ENCODE measurements at regions not wholly inside any gene's neighbourhood (a gene's known extent, or its start where the extent isn't known, plus 50 kb on each side); places are given as distances from the start of the nearest gene placed in this dataset.

- ATAC-seq: no peak
- TF ChIP-seq CSRNP3 (CRISPR knock-in tag; IDR thresholded peaks at IDR 0.05) (no peak), PATZ1 (CRISPR knock-in tag; IDR thresholded peaks at IDR 0.05; ENCODE audit: borderline replicate concordance) (no peak), CREB5 (CRISPR knock-in tag; IDR thresholded peaks at IDR 0.05; ENCODE audit: low read depth) (no peak), PPARA (CRISPR knock-in tag; IDR thresholded peaks at IDR 0.05; ENCODE audit: borderline replicate concordance) (no peak), GLIS3 (CRISPR knock-in tag; IDR thresholded peaks at IDR 0.05) (no peak), SNAI2 (CRISPR knock-in tag; IDR thresholded peaks at IDR 0.05) (no peak), BACH2 (CRISPR knock-in tag; IDR thresholded peaks at IDR 0.05; ENCODE audit: borderline replicate concordance) (no peak), CSDC2 (CRISPR knock-in tag; IDR thresholded peaks at IDR 0.05) (no peak), ZFP30 (CRISPR knock-in tag; IDR thresholded peaks at IDR 0.05) (no peak), ZNF70 (CRISPR knock-in tag; IDR thresholded peaks at IDR 0.05) (no peak)
Observed at GRCh38 chr3:117348884-117349283, 639.3 kb downstream of the TUSC7 start.

DNA sequence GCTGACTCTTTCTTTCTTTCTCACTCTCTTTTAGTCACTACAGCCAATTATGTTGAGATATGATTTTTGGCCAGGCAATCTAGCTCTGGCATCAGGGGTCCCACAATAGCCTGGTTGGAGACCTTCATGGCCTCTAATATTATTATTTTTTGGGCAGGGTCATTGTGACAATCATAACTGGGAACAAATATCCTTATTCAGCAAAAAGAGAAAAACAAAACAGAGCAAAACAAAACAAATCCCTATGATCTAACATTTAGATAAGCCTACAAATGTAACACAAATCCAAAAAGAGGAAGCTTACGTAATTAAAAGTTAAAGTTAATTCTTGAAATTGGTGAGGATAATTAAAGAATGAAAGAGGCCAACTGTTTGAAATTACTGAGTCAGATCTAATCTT lies 640.0 kb downstream of the TUSC7 start:
- ATAC-seq: no peak
- TF ChIP-seq ESRRG (CRISPR knock-in tag; IDR thresholded peaks at IDR 0.05) (no peak), PPARA (CRISPR knock-in tag; IDR thresholded peaks at IDR 0.05; ENCODE audit: borderline replicate concordance) (no peak), CREB5 (CRISPR knock-in tag; IDR thresholded peaks at IDR 0.05; ENCODE audit: low read depth) (no peak), RARB (CRISPR knock-in tag; IDR thresholded peaks at IDR 0.05) (no peak), BACH2 (CRISPR knock-in tag; IDR thresholded peaks at IDR 0.05; ENCODE audit: borderline replicate concordance) (no peak), TOX (CRISPR knock-in tag; IDR thresholded peaks at IDR 0.05; ENCODE audit: borderline replicate concordance) (no peak), OSR1 (CRISPR knock-in tag; IDR thresholded peaks at IDR 0.05) (no peak), TCF4 (CRISPR knock-in tag; IDR thresholded peaks at IDR 0.05; ENCODE audit: borderline replicate concordance) (no peak), ARNTL (CRISPR knock-in tag; IDR thresholded peaks at IDR 0.05; ENCODE audit: borderline replicate concordance, low read depth) (no peak), ZC3H10 (CRISPR knock-in tag; IDR thresholded peaks at IDR 0.05) (no peak), ZFP3 (CRISPR knock-in tag; IDR thresholded peaks at IDR 0.05) (no peak), CSDC2 (CRISPR knock-in tag; IDR thresholded peaks at IDR 0.05) (no peak), SNAI2 (CRISPR knock-in tag; IDR thresholded peaks at IDR 0.05) (no peak), ZFP30 (CRISPR knock-in tag; IDR thresholded peaks at IDR 0.05) (no peak), TSHZ2 (CRISPR knock-in tag; IDR thresholded peaks at IDR 0.05) (no peak), PATZ1 (CRISPR knock-in tag; IDR thresholded peaks at IDR 0.05; ENCODE audit: borderline replicate concordance) (no peak)

DNA sequence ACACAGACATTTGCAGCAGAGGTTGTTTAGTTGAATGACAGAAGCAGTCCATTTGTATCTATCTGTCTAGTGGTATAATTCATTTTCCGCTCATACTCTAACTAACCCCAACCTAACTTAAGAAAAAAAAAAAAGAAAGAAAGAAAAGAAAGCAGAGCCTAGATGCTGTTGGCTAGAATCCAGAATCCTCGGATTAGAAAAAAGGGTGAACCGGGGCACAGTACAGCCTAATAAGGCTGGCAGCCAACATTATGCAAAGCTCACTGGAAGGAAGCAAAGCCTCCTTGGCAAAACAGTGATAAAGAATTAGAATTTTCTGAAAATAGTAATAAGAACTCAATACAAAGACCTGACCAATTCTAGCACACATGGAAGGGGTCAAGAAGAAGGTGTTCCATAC lies 640.8 kb downstream of the TUSC7 start:
- no peak for ATAC-seq
- TF ChIP-seq ESRRG (CRISPR knock-in tag; IDR thresholded peaks at IDR 0.05) (no peak), RARB (CRISPR knock-in tag; IDR thresholded peaks at IDR 0.05) (no peak), SNAI2 (CRISPR knock-in tag; IDR thresholded peaks at IDR 0.05) (no peak), TSHZ2 (CRISPR knock-in tag; IDR thresholded peaks at IDR 0.05) (no peak), TOX (CRISPR knock-in tag; IDR thresholded peaks at IDR 0.05; ENCODE audit: borderline replicate concordance) (no peak), ZFP3 (CRISPR knock-in tag; IDR thresholded peaks at IDR 0.05) (no peak), PPARA (CRISPR knock-in tag; IDR thresholded peaks at IDR 0.05; ENCODE audit: borderline replicate concordance) (no peak), ZFP30 (CRISPR knock-in tag; IDR thresholded peaks at IDR 0.05) (no peak), CREB5 (CRISPR knock-in tag; IDR thresholded peaks at IDR 0.05; ENCODE audit: low read depth) (no peak), ZNF565 (CRISPR knock-in tag; conservative IDR thresholded peaks at IDR 0.05; ENCODE audit: low read depth) (no peak), OSR1 (CRISPR knock-in tag; IDR thresholded peaks at IDR 0.05) (no peak), ZC3H10 (CRISPR knock-in tag; IDR thresholded peaks at IDR 0.05) (no peak), CSDC2 (CRISPR knock-in tag; IDR thresholded peaks at IDR 0.05) (no peak), ZNF8 (CRISPR knock-in tag; IDR thresholded peaks at IDR 0.05) (no peak)

All from SK-N-SH treated with all-trans-retinoic acid at 6 μM for 48 hours (cell line).